ENCODE measurements at regions not wholly inside any gene's neighbourhood (a gene's known extent, or its start where the extent isn't known, plus 50 kb on each side); places are given as distances from the start of the nearest gene placed in this dataset.

DNA sequence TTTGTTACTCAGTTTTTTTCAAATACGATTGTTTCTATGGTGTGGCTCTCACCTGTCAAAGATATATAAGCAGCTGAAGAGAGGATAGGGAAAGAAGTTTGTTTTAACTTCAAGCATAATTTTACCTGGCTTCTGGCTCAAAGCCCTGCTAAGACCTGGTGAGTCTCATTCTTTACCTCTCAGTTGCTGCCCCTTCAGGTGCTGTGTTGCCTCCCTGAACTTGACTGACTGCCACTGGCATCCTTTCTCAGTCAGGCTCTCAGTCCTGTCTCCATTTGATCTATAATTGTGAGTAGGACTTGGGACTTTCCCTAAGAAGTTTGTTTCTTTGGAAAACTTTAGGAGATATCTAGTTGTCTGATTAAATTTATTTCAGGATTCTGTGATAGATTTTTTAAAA, 249.6 kb downstream of the IZUMO3 start:
- TF ChIP-seq, protein P1, sequence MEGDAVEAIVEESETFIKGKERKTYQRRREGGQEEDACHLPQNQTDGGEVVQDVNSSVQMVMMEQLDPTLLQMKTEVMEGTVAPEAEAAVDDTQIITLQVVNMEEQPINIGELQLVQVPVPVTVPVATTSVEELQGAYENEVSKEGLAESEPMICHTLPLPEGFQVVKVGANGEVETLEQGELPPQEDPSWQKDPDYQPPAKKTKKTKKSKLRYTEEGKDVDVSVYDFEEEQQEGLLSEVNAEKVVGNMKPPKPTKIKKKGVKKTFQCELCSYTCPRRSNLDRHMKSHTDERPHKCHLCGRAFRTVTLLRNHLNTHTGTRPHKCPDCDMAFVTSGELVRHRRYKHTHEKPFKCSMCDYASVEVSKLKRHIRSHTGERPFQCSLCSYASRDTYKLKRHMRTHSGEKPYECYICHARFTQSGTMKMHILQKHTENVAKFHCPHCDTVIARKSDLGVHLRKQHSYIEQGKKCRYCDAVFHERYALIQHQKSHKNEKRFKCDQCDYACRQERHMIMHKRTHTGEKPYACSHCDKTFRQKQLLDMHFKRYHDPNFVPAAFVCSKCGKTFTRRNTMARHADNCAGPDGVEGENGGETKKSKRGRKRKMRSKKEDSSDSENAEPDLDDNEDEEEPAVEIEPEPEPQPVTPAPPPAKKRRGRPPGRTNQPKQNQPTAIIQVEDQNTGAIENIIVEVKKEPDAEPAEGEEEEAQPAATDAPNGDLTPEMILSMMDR (conservative IDR thresholded peaks at IDR 0.05 in 1 of 2, IDR thresholded peaks at IDR 0.05 in 1 of 2; ENCODE audit: extremely low read depth in 1 of 2, insufficient read depth in 1 of 2, low read depth in 1 of 2, low read length in 2 of 2) = no peak
- no peak for TF ChIP-seq EZH2 (IDR thresholded peaks at IDR 0.05; ENCODE audit: borderline replicate concordance, low read length)

Measured in mammary epithelial cell (primary cell).